ENCODE measurements at regions not wholly inside any gene's neighbourhood (a gene's known extent, or its start where the extent isn't known, plus 50 kb on each side); places are given as distances from the start of the nearest gene placed in this dataset.

DNA sequence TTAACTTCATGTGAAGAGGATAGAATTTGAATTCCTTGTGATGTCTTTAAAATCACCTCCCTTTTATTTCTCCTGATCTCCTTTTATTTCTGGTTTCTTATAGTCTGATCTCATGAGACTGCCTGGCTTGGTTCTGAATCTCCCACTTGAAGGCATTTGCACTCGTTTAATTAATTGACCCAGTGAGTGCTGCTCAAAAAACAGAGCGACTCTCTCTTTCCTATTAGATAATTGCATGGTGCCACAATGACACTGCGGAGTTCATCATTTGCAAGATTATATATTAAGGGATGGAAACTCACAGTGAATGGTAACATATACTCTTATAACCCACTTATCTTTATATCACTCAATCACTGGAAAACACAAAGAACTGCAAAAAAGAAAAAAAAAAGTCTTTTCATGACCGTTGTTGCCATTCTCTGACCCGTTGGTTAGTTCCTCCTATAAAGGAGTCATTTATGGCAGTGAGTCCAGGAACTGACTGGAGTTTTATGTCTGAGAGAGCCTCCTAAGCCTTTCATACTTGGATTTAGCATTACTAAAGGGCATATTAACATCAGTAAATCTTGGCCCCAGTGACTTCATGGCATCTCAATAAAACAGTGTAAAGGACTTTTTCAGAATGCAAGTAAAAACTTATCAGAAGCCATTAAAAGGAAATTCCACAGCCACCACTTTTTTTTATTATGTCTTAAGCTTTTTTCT lies 103.3 kb upstream of the EPHA4 start:
- DNase-seq, result no peak

DNA sequence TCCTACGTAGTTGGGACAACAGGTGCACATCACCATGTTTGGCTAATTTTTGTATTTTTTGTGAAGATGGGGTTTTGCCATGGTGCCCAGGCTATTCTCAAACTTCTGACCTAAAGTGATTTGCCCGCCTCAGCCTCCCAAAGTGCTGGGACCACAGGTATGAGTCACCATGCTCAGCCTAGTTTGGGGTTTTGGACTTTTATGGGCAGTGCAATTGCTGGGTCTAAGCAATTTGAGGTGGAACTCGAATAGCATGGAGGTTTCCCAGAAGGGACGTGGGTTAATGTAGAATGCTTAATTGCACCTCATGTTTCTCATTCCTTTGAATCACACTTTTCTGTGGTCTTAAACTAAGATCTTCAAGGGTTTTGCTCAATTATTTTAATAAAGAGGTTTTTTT lies 102.3 kb upstream of the EPHA4 start:
- DNase-seq, result no peak

DNA sequence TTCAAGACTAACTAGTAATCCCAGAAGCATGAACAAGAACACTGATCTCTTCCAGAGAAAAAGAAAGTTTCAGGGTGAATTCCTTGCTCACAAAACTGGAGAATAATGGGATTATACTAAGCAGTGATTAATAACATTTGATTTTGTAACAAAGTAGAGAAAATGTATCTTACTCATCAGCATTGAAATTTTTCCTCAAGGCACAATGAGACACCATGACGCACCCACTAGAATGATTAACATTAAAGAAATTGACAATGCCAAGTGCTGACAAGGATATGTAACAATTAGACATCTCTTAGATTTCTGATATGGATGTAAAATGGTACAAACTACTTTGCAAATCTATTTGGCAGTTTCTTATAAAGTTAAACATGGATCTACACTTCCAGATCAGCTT lies 101.1 kb upstream of the EPHA4 start:
- DNase-seq, result no peak

- no peak for DNase-seq
Measured at GRCh38 chr2:221671515-221671914, 99.4 kb upstream of the EPHA4 start.

- DNase-seq, result no peak
Measured at GRCh38 chr2:221662689-221663391, 90.7 kb upstream of the EPHA4 start.

GRCh38 chr2:221657806-221658205 lies 85.7 kb upstream of the EPHA4 start:
- DNase-seq, result no peak

- DNase-seq, result no peak
Measured at GRCh38 chr2:221655300-221655699, 83.2 kb upstream of the EPHA4 start.

- DNase-seq, result no peak
Measured at GRCh38 chr2:221653182-221653581, 81.1 kb upstream of the EPHA4 start.

GRCh38 chr2:221649051-221649775 lies 77.1 kb upstream of the EPHA4 start:
- DNase-seq, result no peak

GRCh38 chr2:221642447-221642846 lies 70.3 kb upstream of the EPHA4 start:
- no peak for DNase-seq

GRCh38 chr2:221641181-221641871 lies 69.2 kb upstream of the EPHA4 start:
- peak; percentile 57 for DNase-seq

DNA sequence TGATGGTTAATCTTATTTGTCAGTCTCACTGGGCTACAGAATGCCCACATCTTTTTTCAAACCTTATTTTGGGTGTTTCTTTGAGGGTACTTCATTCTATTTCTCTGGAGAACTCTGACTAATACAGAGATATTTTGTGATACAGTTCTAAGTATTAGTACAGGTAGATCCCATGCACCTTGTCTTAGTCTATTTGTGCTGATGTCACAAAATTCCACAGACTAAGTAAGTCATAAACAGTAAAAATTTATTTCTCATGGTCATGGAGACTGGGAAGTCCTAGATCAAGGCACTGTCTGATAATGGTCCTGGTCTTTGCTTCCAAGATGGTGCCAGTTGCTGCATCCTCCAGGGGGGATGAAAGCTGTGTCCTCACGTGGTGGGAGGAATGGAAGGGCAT lies 68.6 kb upstream of the EPHA4 start:
- no peak for DNase-seq

GRCh38 chr2:221637851-221638250 lies 65.7 kb upstream of the EPHA4 start:
- DNase-seq, result no peak

- DNase-seq, result no peak
Measured at GRCh38 chr2:221635949-221636348, 63.8 kb upstream of the EPHA4 start.

GRCh38 chr2:221629468-221629867 lies 57.4 kb upstream of the EPHA4 start:
- DNase-seq, result no peak

- no peak for DNase-seq
Measured at GRCh38 chr2:221624475-221624874, 52.4 kb upstream of the EPHA4 start.

All from MV-4-11 (cell line).